ENCODE measurements at regions not wholly inside any gene's neighbourhood (a gene's known extent, or its start where the extent isn't known, plus 50 kb on each side); places are given as distances from the start of the nearest gene placed in this dataset.

DNA sequence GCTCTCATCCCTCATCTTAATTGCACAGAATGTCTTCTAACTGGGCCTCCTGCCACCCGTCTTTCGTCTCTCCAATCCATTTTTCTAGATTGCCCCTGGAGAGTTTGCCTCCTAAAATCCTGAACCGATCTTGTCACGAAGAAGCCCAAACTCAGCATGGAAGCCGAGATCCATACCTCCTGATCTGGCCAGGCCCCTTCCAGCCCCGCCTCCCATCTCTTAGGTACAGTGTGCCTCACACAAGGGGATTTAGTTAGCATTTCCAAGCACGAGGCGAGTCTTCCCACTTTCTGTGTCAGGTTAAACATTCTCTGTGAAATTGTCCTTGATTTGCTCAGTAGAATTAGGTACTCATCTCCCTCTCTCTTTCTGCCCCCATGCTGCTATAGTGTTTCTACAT is 80.0 kb upstream of the TENM3 start:
- intact Hi-C loops (cut with DNase I), result no loop called here
- ATAC-seq (ENCODE audit: poor library complexity), result no peak
- DNase-seq, result no peak

DNA sequence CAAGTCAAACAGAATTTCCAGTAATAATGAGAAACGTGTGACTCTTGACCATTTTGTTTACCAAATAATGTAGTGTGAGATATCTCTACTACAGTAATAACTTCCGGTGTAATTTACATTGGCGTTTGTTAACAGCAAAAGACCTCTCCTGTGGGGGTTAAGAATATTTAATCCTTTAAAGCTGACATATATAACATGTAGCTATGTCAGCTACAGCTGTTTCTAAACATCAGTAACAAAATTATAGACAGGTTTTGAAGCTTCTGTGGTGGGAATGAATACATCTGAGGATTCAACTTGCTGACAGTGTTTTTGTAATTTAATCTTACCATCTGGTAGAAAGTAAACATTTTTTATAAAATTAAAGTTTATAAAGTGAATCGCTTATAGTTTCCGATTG is 73.6 kb upstream of the TENM3 start:
- DNase-seq (no peak), ATAC-seq (ENCODE audit: poor library complexity) (no peak)
- intact Hi-C loops (cut with DNase I), result no loop called here

GRCh38 chr4:182169987-182170386 is 73.2 kb upstream of the TENM3 start:
- DNase-seq (no peak), ATAC-seq (ENCODE audit: poor library complexity) (no peak)
- intact Hi-C loops (cut with DNase I), result no loop called here

GRCh38 chr4:182170417-182170935 is 72.7 kb upstream of the TENM3 start:
- DNase-seq (no peak), ATAC-seq (ENCODE audit: poor library complexity) (no peak)
- intact Hi-C loops (cut with DNase I), result no loop called here

DNA sequence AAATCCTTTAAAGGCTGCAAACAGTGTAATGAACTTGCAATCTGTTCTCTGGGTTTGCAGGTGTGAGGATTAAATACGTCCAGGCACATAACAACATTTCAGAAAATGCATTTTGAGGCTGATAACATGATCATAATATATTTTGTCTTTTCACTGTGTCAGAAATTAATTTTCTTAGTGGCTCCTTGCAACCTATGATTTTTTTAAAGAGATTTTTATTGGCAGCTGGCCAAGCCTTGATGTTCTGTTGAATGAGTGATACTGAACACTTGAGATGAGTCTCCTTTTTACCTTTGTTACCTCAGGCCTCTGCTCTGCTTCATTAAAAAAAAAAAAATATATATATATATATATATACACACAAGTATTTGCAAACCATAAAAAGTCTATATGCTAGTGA is 68.2 kb upstream of the TENM3 start:
- ATAC-seq (ENCODE audit: poor library complexity), result no peak
- DNase-seq, result no peak
- intact Hi-C loops (cut with DNase I), result no loop called here

GRCh38 chr4:182175788-182176519 is 67.2 kb upstream of the TENM3 start:
- ATAC-seq (ENCODE audit: poor library complexity), result no peak

GRCh38 chr4:182177166-182177565 is 66.0 kb upstream of the TENM3 start:
- intact Hi-C loops (cut with DNase I), result no loop called here
- DNase-seq (no peak), ATAC-seq (ENCODE audit: poor library complexity) (no peak)

More at GRCh38 chr4:182175788-182176519, 67.2 kb upstream of the TENM3 start:
- intact Hi-C loops (cut with DNase I), result no loop called here
- no peak for DNase-seq

GRCh38 chr4:182179105-182179504 is 64.1 kb upstream of the TENM3 start:
- DNase-seq (no peak), ATAC-seq (ENCODE audit: poor library complexity) (no peak)
- intact Hi-C loops (cut with DNase I), result no loop called here

- intact Hi-C loops (cut with DNase I), result no loop called here
- ATAC-seq (ENCODE audit: poor library complexity) (no peak), DNase-seq (no peak)
Measured at GRCh38 chr4:182179751-182180150, 63.5 kb upstream of the TENM3 start.

DNA sequence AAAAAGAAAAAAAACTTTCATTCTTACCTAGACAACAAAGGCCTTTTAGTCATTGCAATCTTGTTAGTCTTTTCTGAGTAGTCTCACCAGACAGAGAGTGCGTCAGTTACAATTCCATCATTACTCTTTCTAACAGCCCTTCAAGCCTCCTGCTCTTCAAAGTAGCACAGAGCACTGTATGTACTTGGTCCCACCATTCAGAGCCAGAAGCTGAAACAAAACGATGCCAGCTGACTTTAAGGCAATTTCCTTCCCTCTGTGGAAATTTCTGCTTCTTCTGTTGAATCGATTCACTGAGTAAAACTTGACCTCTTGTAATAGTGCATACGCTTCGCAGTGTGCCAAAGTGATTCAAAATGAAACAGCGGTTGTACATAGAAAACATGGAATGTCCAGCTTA is 57.7 kb upstream of the TENM3 start:
- DNase-seq, result no peak
- ATAC-seq (ENCODE audit: poor library complexity), result no peak
- intact Hi-C loops (cut with DNase I), result no loop called here

- ATAC-seq (ENCODE audit: poor library complexity), result no peak
- DNase-seq, result no peak
- intact Hi-C loops (cut with DNase I), result no loop called here
Measured at GRCh38 chr4:182187674-182188073, 55.5 kb upstream of the TENM3 start.

DNA sequence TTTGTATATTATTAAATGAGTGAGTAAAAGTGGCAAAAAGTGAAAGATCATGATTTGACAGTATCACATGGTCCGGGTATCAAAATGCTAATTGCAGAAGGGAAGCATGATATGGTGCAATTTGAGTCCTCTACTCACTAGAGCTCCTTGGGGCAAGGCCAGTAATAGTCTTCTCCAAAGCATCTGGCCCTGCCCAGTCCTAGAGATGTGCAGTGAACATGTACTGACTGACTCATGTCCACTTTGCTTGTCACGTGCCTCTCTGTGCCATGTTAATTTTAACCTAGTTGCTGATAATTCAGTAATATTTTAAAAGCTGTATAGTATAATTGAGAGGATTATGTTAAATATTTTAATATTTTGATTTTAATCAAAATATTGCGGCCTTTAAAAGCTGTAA is 54.6 kb upstream of the TENM3 start:
- intact Hi-C loops (cut with DNase I), result no loop called here
- no peak for DNase-seq
- ATAC-seq (ENCODE audit: poor library complexity), result no peak

GRCh38 chr4:182189103-182189878 is 53.9 kb upstream of the TENM3 start:
- DNase-seq, result no peak
- no peak for ATAC-seq (ENCODE audit: poor library complexity)
- intact Hi-C loops (cut with DNase I), result no loop called here

- no peak for DNase-seq
- no peak for ATAC-seq (ENCODE audit: poor library complexity)
- intact Hi-C loops (cut with DNase I), result no loop called here
Measured at GRCh38 chr4:182190306-182190705, 52.9 kb upstream of the TENM3 start.

DNA sequence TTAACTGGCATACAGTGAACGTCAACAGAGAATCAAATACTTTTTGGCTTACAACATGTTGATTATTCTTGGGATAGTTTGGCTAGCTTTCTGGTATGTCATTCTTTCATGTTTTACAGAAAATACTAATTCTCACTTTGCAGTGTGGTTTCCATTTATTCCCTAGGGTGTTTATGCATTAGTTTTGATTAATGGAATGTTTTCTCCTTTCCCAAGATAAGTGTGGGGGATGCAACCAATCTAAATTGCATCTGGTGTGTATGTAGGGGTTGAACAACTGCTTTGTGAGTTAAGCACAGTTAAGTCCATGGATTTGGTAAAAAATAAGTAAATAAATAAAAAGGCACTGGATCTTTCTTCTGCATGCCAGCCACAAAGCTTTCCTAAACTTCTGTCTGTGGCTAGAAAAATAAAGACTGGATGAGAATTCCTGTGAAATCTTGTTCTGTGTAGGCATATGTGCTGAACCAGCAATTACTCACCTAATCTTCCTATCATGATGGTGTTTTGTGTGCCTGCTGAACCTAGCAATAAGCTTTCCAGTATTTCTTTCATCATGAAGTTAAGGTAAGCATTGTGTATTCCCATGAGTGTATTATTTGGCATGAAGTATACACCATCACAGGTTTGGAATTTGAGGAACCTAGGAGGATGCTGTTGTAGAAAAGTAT is 50.6 kb upstream of the TENM3 start:
- intact Hi-C loops (cut with DNase I), result no loop called here
- DNase-seq (no peak), ATAC-seq (ENCODE audit: poor library complexity) (no peak)

DNA sequence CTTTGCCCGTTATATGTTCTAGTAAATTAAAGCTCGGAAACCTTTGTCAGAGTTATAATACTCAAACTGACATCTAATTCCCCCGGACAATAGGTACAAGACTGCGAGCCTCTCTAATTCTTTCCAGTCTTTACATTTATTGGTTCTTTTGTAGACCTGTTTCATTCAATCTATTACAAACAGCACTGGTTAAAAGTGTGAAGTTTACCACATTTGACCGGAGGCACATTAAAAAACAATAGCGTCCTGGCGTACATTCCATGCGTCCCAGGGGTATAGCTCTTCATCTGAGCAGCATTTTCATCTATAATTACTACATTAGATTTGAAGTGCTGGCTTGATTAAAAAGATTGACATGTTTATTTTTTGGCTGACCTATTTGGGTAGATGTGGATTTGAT is 49.9 kb upstream of the TENM3 start:
- ATAC-seq (ENCODE audit: poor library complexity) (no peak), DNase-seq (no peak)
- intact Hi-C loops (cut with DNase I), result no loop called here

Measured in Right ventricle myocardium superior (tissue), 1 donor.